Sigmoid colon (tissue), 6 donors: ENCODE measurements at regions not wholly inside any gene's neighbourhood (a gene's known extent, or its start where the extent isn't known, plus 50 kb on each side); places are given as distances from the start of the nearest gene placed in this dataset.

Source experiments
- DNase-seq: peaks from one replicate; pipeline ENCODE4 v3.0.0-alpha.2; 2019
- H3K27ac ChIP-seq, 4 donors: fragments of 200-600 bp; sonication (generic); one replicate each; pipeline ENCODE4 v1.5.1; 2016 to 2019; ENCODE audit warnings: mild to moderate bottlenecking in 1 of 4
- H3K27me3 ChIP-seq, 3 donors: fragments of 200-600 bp; sonication (generic); one replicate each; pipeline ENCODE4 v1.5.1; 2019; ENCODE audit warnings: mild to moderate bottlenecking in 1 of 3
- H3K36me3 ChIP-seq, 4 donors: fragments of 200-600 bp; sonication (generic); one replicate each; pipeline ENCODE4 v1.5.1; 2016 to 2019
- H3K4me1 ChIP-seq, 4 donors: fragments of 200-600 bp; sonication (generic); one replicate each; pipeline ENCODE4 v1.5.1; 2017 to 2019
- H3K4me3 ChIP-seq, 4 donors: fragments of 200-600 bp; sonication (generic); one replicate each; pipeline ENCODE4 v1.5.1; 2017 to 2019; ENCODE audit warnings: mild to moderate bottlenecking in 2 of 4, moderate library complexity in 1 of 4
- H3K9me3 ChIP-seq, 4 donors: fragments of 200-600 bp in 3 of 4; sonication (generic) in 3 of 4; one replicate each; pipeline versions ENCODE4 v1.5.1 to v1.6.1; 2013 to 2019
- CTCF ChIP-seq, 4 experiments: fragments of 450-650 bp in 3 of 4; fragments of 200-600 bp in 1 of 4; IDR thresholded peaks; one replicate each; pipeline ENCODE4 v1.5.1; 2016 to 2019; ENCODE audit warnings: antibody characterized with exemption in 4 of 4, mild to moderate bottlenecking in 3 of 4, moderate library complexity in 2 of 4
- EP300 ChIP-seq, 4 donors: sonication (generic); formaldehyde crosslinking; IDR thresholded peaks; one replicate each; pipeline ENCODE4 v1.6.1; 2017; ENCODE audit warnings: antibody characterized with exemption in 4 of 4
- POLR2A ChIP-seq, 2 donors: fragments of 450-650 bp; IDR thresholded peaks; one replicate each; pipeline ENCODE4 v1.6.1; 2016; ENCODE audit warnings: antibody characterized with exemption in 2 of 2, mild to moderate bottlenecking in 2 of 2, moderate library complexity in 2 of 2
- POLR2AphosphoS5 ChIP-seq, 4 donors: sonication (generic); formaldehyde crosslinking; IDR thresholded peaks; one replicate each; pipeline ENCODE4 v1.6.1; 2017; ENCODE audit warnings: antibody characterized with exemption in 4 of 4
- WGBS, 2 donors: extraction: QIAGEN DNeasy Blood & Tissue Kit; methylation state at CpG; one replicate each; pipeline ENCODE4 v1.1.7; 2013; 5-methylcytosine and 5-hydroxymethylcytosine counted together
- intact Hi-C: fragments of 100-400 bp; cut with DNase I; formaldehyde crosslinking; loops from one replicate; pipeline ENCODE4 v1.15.1; 2023
- donor health status: healthy with polysubstance abuse.
- donor health status: healthy.

GRCh38 chr4:186930024-186930423, 206.4 kb upstream of the FAT1 start:
- TF ChIP-seq CTCF (IDR thresholded peaks at IDR 0.05) = no peak
- H3K27me3 ChIP-seq = no peaks in the 10 kb centered on the region
- 95 to 97% methylated on average over 15 of the region's 15 CpGs for WGBS, 2 donors
- intact Hi-C loops = no loop called here
- H3K36me3 ChIP-seq = no peaks in the 10 kb centered on the region
- no peaks in the 10 kb centered on the region for H3K9me3 ChIP-seq
- H3K4me3 ChIP-seq = no peak overlapping the region
- no peak overlapping the region for H3K27ac ChIP-seq
- H3K4me1 ChIP-seq = peaks cover 0 to 15% (median 9%) of the 10 kb centered on the region in 4 donors
- no peak for DNase-seq

- H3K9me3 ChIP-seq = no peaks in the 10 kb centered on the region
- H3K4me3 ChIP-seq = no peak overlapping the region
- TF ChIP-seq POLR2A (IDR thresholded peaks at IDR 0.05) (no peak), POLR2AphosphoS5 (IDR thresholded peaks at IDR 0.05) (no peak), CTCF (IDR thresholded peaks at IDR 0.05) (no peak), EP300 (IDR thresholded peaks at IDR 0.05) (no peak)
- no peak for DNase-seq
- H3K4me1 ChIP-seq = peaks cover 0 to 25% (median 18%) of the 10 kb centered on the region in 4 donors
- 88 to 94% methylated on average over 2 of the region's 2 CpGs for WGBS, 2 donors
- no peaks in the 10 kb centered on the region for H3K36me3 ChIP-seq
- no peak overlapping the region for H3K27ac ChIP-seq
- no peaks in the 10 kb centered on the region for H3K27me3 ChIP-seq
- intact Hi-C loops = no loop called here
Observed at GRCh38 chr4:186931519-186931918, 207.9 kb upstream of the FAT1 start.

GRCh38 chr4:186932196-186932595, 208.5 kb upstream of the FAT1 start:
- no peak overlapping the region for H3K4me3 ChIP-seq
- H3K27ac ChIP-seq = no peak overlapping the region
- no peak for TF ChIP-seq EP300 (IDR thresholded peaks at IDR 0.05)
- no peak for TF ChIP-seq CTCF (IDR thresholded peaks at IDR 0.05)
- no peak for TF ChIP-seq POLR2AphosphoS5 (IDR thresholded peaks at IDR 0.05)
- no peak for TF ChIP-seq POLR2A (IDR thresholded peaks at IDR 0.05)
- WGBS, 2 donors = 58 to 80% methylated on average over 5 of the region's 5 CpGs
- peaks cover 0 to 29% (median 23%) of the 10 kb centered on the region in 4 donors for H3K4me1 ChIP-seq
- H3K27me3 ChIP-seq = no peaks in the 10 kb centered on the region
- H3K36me3 ChIP-seq = no peaks in the 10 kb centered on the region
- no peak for DNase-seq
- H3K9me3 ChIP-seq = no peaks in the 10 kb centered on the region
- intact Hi-C loops = no loop called here

GRCh38 chr4:186932631-186933187, 209.1 kb upstream of the FAT1 start:
- Histone ChIP-seq H3K4me3 (no peak overlapping the region), H3K9me3 (no peaks in the 10 kb centered on the region), H3K36me3 (no peaks in the 10 kb centered on the region), H3K27me3 (no peaks in the 10 kb centered on the region), H3K27ac (peak overlapping the region in 1 of 4 donors; percentile 3), H3K4me1 (peaks cover 0 to 33% (median 25%) of the 10 kb centered on the region in 4 donors)
- intact Hi-C loops = no loop called here
- TF ChIP-seq EP300 (IDR thresholded peaks at IDR 0.05) (no peak), POLR2A (IDR thresholded peaks at IDR 0.05) (no peak), CTCF (IDR thresholded peaks at IDR 0.05) (no peak), POLR2AphosphoS5 (IDR thresholded peaks at IDR 0.05) (no peak)
- DNase-seq = no peak
- 8 to 48% methylated on average over 4 of the region's 4 CpGs for WGBS, 2 donors

- 18 to 58% methylated on average over 10 of the region's 10 CpGs for WGBS, 2 donors
- no peaks in the 10 kb centered on the region for H3K27me3 ChIP-seq
- intact Hi-C loops = no loop called here
- TF ChIP-seq EP300 (IDR thresholded peaks at IDR 0.05) = no peak
- no peak overlapping the region for H3K27ac ChIP-seq
- H3K4me3 ChIP-seq = no peak overlapping the region
- H3K36me3 ChIP-seq = no peaks in the 10 kb centered on the region
- peaks cover 0 to 33% (median 25%) of the 10 kb centered on the region in 4 donors for H3K4me1 ChIP-seq
- H3K9me3 ChIP-seq = no peaks in the 10 kb centered on the region
- DNase-seq = no peak
Observed at GRCh38 chr4:186934244-186934643, 210.6 kb upstream of the FAT1 start.
